Fibroblast of skin of back (primary cell): ENCODE measurements at regions not wholly inside any gene's neighbourhood (a gene's known extent, or its start where the extent isn't known, plus 50 kb on each side); places are given as distances from the start of the nearest gene placed in this dataset.
"Not testable (repeated sequence)": the region's sequence is repeated elsewhere in the genome, so short reads cannot be mapped to it uniquely, and the experiment has no call there.

Experiments used
- DNase-seq: peaks from one replicate; pipeline ENCODE4 v3.0.0-alpha.2; 2013

GRCh38 chr3:82002986-82003642 is 241.7 kb upstream of the GBE1 start:
- DNase-seq, result no peak

GRCh38 chr3:82002491-82002890 is 241.0 kb upstream of the GBE1 start:
- DNase-seq, result no peak

- no peak for DNase-seq
Measured at GRCh38 chr3:82001276-82001923, 240.0 kb upstream of the GBE1 start.

GRCh38 chr3:82000773-82001172 is 239.3 kb upstream of the GBE1 start:
- no peak for DNase-seq

- DNase-seq, result no peak
Measured at GRCh38 chr3:82000350-82000749, 238.9 kb upstream of the GBE1 start.

- no peak for DNase-seq
Measured at GRCh38 chr3:81998907-81999306, 237.5 kb upstream of the GBE1 start.

GRCh38 chr3:81998139-81998755 is 236.8 kb upstream of the GBE1 start:
- DNase-seq, result peak; percentile 43

GRCh38 chr3:81997390-81997789 is 235.9 kb upstream of the GBE1 start:
- DNase-seq, result no peak

GRCh38 chr3:81995329-81995728 is 233.9 kb upstream of the GBE1 start:
- no peak for DNase-seq

GRCh38 chr3:81989758-81990157 is 228.3 kb upstream of the GBE1 start:
- no peak for DNase-seq

GRCh38 chr3:81989274-81989673 is 227.8 kb upstream of the GBE1 start:
- DNase-seq, result no peak

- not testable (repeated sequence) for DNase-seq
Measured at GRCh38 chr3:81987412-81987811, 226.0 kb upstream of the GBE1 start.

GRCh38 chr3:81985996-81986723 is 224.7 kb upstream of the GBE1 start:
- no peak for DNase-seq

- DNase-seq, result no peak
Measured at GRCh38 chr3:81983382-81983781, 221.9 kb upstream of the GBE1 start.

- no peak for DNase-seq
Measured at GRCh38 chr3:81980596-81981494, 219.4 kb upstream of the GBE1 start.

GRCh38 chr3:81974751-81975150 is 213.3 kb upstream of the GBE1 start:
- no peak for DNase-seq

- peak; percentile 5 for DNase-seq
Measured at GRCh38 chr3:81968658-81969057, 207.2 kb upstream of the GBE1 start.

- DNase-seq, result peak; percentile 9
Measured at GRCh38 chr3:81967393-81967792, 205.9 kb upstream of the GBE1 start.

- no peak for DNase-seq
Measured at GRCh38 chr3:81965696-81966095, 204.3 kb upstream of the GBE1 start.

GRCh38 chr3:81962396-81962795 is 201.0 kb upstream of the GBE1 start:
- DNase-seq, result no peak

GRCh38 chr3:81958972-81959640 is 197.7 kb upstream of the GBE1 start:
- peak; percentile 15 for DNase-seq

GRCh38 chr3:81955878-81956277 is 194.4 kb upstream of the GBE1 start:
- DNase-seq, result no peak
